ENCODE measurements at regions not wholly inside any gene's neighbourhood (a gene's known extent, or its start where the extent isn't known, plus 50 kb on each side); places are given as distances from the start of the nearest gene placed in this dataset.

DNA sequence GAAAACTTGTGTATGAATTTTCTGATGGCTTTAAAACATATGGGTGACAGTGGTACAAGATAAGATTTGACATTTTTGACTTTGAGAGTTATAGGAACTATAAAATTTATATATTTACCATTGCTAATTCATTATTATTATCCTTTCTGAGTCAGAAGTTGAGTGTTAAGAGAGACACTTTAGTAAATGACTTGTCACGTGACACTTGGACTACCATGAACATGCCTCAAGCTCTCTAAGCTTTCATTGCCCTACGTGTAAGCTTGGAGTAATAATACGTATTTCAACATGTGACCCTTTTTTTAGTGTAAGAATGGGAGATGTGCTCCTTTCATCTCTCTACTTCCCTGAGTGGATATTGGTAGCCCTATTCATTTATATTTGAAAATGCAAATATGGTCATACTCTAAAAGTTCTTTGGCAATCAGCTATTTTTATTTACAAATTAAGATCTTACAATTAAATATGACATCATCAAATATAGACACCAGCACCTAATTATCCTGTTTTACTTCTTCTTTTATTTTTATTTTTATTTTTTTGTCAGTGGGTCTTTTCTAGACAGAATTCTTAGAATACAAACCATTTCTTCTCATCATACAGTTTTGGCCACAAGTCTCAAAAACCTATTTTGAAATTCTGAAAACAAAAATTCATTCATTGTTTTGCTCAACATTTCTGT is 837.0 kb downstream of the PDHA2 start:
- no peaks in the 10 kb centered on the region for H3K4me1 Mint-ChIP-seq

DNA sequence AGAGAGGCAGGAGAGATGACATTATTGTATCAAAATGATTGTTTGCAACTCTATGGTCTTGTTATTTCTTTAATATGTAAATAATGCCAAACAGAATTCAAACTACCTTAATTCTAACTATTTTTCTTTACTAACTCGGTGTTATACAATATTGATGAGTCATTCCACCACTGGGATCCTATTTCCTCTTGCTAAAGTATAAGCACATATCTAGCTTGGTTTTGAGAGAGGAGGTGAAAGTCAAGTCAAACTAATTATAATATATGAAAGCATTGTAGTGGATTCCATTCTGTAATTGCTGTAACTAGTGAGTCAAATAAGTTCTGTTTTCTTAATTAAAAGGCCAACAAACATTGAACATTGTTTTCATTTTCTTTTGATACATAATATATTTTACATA is 837.6 kb downstream of the PDHA2 start:
- Mint-ChIP-seq H3K9me3 (peaks cover 5% of the 10 kb centered on the region), H3K27me3 (ENCODE audit: low read depth) (no peaks in the 10 kb centered on the region), H3K4me3 (no peak overlapping the region), H3K27ac (ENCODE audit: unreplicated experiment) (no peak overlapping the region), H3K4me1 (no peaks in the 10 kb centered on the region), H3K36me3 (ENCODE audit: low read depth) (no peaks in the 10 kb centered on the region)
- no peak for DNase-seq (ENCODE audit: low read depth, low spot score)
- TF ChIP-seq, protein P1, sequence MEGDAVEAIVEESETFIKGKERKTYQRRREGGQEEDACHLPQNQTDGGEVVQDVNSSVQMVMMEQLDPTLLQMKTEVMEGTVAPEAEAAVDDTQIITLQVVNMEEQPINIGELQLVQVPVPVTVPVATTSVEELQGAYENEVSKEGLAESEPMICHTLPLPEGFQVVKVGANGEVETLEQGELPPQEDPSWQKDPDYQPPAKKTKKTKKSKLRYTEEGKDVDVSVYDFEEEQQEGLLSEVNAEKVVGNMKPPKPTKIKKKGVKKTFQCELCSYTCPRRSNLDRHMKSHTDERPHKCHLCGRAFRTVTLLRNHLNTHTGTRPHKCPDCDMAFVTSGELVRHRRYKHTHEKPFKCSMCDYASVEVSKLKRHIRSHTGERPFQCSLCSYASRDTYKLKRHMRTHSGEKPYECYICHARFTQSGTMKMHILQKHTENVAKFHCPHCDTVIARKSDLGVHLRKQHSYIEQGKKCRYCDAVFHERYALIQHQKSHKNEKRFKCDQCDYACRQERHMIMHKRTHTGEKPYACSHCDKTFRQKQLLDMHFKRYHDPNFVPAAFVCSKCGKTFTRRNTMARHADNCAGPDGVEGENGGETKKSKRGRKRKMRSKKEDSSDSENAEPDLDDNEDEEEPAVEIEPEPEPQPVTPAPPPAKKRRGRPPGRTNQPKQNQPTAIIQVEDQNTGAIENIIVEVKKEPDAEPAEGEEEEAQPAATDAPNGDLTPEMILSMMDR (conservative IDR thresholded peaks at IDR 0.05) = no peak

More for the DNA sequence above, 837.0 kb downstream of the PDHA2 start:
- no peak overlapping the region for H3K27ac Mint-ChIP-seq (ENCODE audit: unreplicated experiment)
- no peaks in the 10 kb centered on the region for H3K36me3 Mint-ChIP-seq (ENCODE audit: low read depth)
- no peaks in the 10 kb centered on the region for H3K27me3 Mint-ChIP-seq (ENCODE audit: low read depth)
- TF ChIP-seq, protein P1 (conservative IDR thresholded peaks at IDR 0.05) = no peak
- H3K9me3 Mint-ChIP-seq = peaks cover 5% of the 10 kb centered on the region
- no peak for DNase-seq (ENCODE audit: low read depth, low spot score)
- H3K4me3 Mint-ChIP-seq = no peak overlapping the region

DNA sequence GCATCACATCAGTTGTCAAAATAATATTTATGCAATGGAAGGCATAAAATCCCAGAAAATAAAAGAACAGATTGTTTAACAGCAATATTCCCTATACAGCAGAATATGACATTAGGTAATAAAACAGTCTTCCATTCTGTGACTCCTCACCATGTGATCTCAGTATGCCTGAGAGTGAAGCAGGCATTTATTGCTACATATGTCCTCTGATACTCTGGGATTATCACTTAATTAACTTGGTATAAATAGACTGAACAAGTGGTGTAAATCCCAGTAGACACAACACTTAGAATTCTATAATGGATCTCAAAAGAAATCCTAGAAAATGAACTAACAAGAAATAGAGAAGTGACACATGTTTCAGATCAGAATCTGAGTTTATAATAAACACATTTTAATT is 841.3 kb downstream of the PDHA2 start:
- TF ChIP-seq, protein P1 (conservative IDR thresholded peaks at IDR 0.05) = no peak
- no peak for DNase-seq (ENCODE audit: low read depth, low spot score)
- Mint-ChIP-seq H3K4me1 (no peaks in the 10 kb centered on the region), H3K9me3 (peaks cover 2% of the 10 kb centered on the region), H3K36me3 (ENCODE audit: low read depth) (no peaks in the 10 kb centered on the region), H3K27me3 (ENCODE audit: low read depth) (no peaks in the 10 kb centered on the region), H3K4me3 (no peak overlapping the region), H3K27ac (ENCODE audit: unreplicated experiment) (no peak overlapping the region)

DNA sequence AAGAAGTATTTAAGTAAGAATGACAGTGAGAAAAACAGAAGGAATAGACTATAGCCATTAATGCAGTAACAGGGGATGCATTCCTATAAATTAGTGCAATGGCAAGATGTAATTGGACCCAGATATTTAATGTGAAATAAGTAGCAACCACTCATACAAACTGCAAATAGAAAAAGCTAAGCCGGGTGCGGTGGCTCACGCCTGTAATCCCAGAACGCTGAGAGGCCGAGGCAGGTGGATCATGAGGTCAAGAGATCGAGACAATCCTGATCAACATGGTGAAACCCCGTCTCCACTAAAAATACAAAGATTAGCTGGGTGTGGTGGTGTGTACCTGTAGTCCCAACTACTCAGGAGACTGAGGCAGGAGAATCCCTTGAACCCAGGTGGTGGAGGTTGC is 845.8 kb downstream of the PDHA2 start:
- Mint-ChIP-seq H3K27me3 (ENCODE audit: low read depth) (no peaks in the 10 kb centered on the region), H3K4me1 (no peaks in the 10 kb centered on the region), H3K36me3 (ENCODE audit: low read depth) (no peaks in the 10 kb centered on the region), H3K9me3 (peaks cover 3% of the 10 kb centered on the region), H3K4me3 (no peak overlapping the region), H3K27ac (ENCODE audit: unreplicated experiment) (no peak overlapping the region)
- no peak for DNase-seq (ENCODE audit: low read depth, low spot score)
- TF ChIP-seq, protein P1 (conservative IDR thresholded peaks at IDR 0.05) = no peak

DNA sequence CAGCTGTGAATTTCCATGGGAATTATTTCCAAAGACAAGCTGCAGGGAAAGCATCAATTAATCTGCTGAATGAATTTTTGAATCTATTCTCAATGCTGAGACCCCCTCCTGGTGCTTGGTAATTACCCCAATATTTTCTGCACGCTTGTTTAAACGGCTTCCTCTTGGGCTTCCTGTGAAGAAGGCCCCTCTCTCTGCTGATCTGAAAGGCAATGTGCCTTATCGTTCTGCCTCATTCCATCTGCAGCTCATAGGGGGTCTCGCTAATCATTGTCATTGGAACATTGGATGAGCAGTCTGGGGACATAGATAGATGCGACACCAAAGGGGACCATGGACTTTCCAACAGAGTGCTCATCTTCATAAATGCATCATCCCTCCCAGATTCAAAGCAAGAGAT is 851.6 kb downstream of the PDHA2 start:
- Mint-ChIP-seq H3K9me3 (peaks cover 3% of the 10 kb centered on the region), H3K36me3 (ENCODE audit: low read depth) (no peaks in the 10 kb centered on the region), H3K27me3 (ENCODE audit: low read depth) (no peaks in the 10 kb centered on the region), H3K4me1 (peaks cover 4% of the 10 kb centered on the region), H3K27ac (ENCODE audit: unreplicated experiment) (peak overlapping the region; percentile 2), H3K4me3 (no peak overlapping the region)
- DNase-seq (ENCODE audit: low read depth, low spot score) = no peak
- TF ChIP-seq, protein P1 (conservative IDR thresholded peaks at IDR 0.05) = no peak

All from neural crest cell (in vitro differentiated cells).